Neural cell (in vitro differentiated cells): ENCODE measurements at regions not wholly inside any gene's neighbourhood (a gene's known extent, or its start where the extent isn't known, plus 50 kb on each side); places are given as distances from the start of the nearest gene placed in this dataset.

Experiments used
- H2AFZ ChIP-seq: fragments of 200-600, 300-800 bp; sonication (generic), shearing (Covaris generic); 2 replicates; pipeline ENCODE4 v1.6.0; 2014; ENCODE audit warnings: low read depth, mild to moderate bottlenecking, antibody characterized with exemption, low read length, moderate library complexity
- H3F3A ChIP-seq: fragments of 200-600 bp; shearing (Covaris generic); 2 replicates; pipeline ENCODE4 v1.6.1; 2016; ENCODE audit warnings: mild to moderate bottlenecking, moderate library complexity, mixed read lengths, antibody characterized with exemption, low read length; ENCODE audit not compliant: insufficient read depth, poor library complexity, severe bottlenecking
- H3K27ac ChIP-seq: fragments of 200-600, 300-800 bp; sonication (generic), shearing (Covaris generic); 2 replicates; pipeline ENCODE4 v1.5.1; 2014; ENCODE audit warnings: mild to moderate bottlenecking, low read length, moderate library complexity
- H3K27me3 ChIP-seq: fragments of 300-800, 200-600 bp; sonication (generic), shearing (Covaris generic); 2 replicates; pipeline ENCODE4 v1.6.0; 2014; ENCODE audit warnings: mild to moderate bottlenecking, low read depth, low read length, moderate library complexity; ENCODE audit not compliant: insufficient read depth
- H3K36me3 ChIP-seq: fragments of 300-800, 200-600 bp; sonication (generic), shearing (Covaris generic); 2 replicates; pipeline ENCODE4 v1.5.1; 2014; ENCODE audit warnings: mild to moderate bottlenecking, antibody characterized with exemption, low read length, moderate library complexity; ENCODE audit not compliant: insufficient read depth
- H3K4me2 ChIP-seq: fragments of 300-800, 200-600 bp; sonication (generic), shearing (Covaris generic); 2 replicates; pipeline ENCODE4 v1.6.0; 2014; ENCODE audit warnings: mild to moderate bottlenecking, low read length
- H3K4me3 ChIP-seq: fragments of 300-800, 200-600 bp; sonication (generic), shearing (Covaris generic); 2 replicates; pipeline ENCODE4 v1.5.1; 2014; ENCODE audit warnings: mild to moderate bottlenecking, low read length, moderate library complexity
- H3K79me2 ChIP-seq: fragments of 200-600 bp; shearing (Covaris generic); replicated peaks from 2 replicates; pipeline ENCODE4 v1.6.0; 2014; ENCODE audit warnings: mild to moderate bottlenecking, low read length, moderate library complexity; ENCODE audit not compliant: insufficient read depth
- H3K9ac ChIP-seq: fragments of 300-800, 200-600 bp; sonication (generic), shearing (Covaris generic); 2 replicates; pipeline ENCODE4 v1.6.1; 2016; ENCODE audit warnings: mild to moderate bottlenecking, low read length, mixed read lengths
- H3K9me2 ChIP-seq: fragments of 200-600 bp; shearing (Covaris generic); 2 replicates; pipeline ENCODE4 v1.6.1; 2016; ENCODE audit warnings: mild to moderate bottlenecking, low read length, mixed read lengths; ENCODE audit not compliant: insufficient read depth
- H3K9me3 ChIP-seq: fragments of 200-600, 300-800 bp; sonication (generic), shearing (Covaris generic); 2 replicates; pipeline ENCODE4 v1.6.1; 2016; ENCODE audit warnings: mild to moderate bottlenecking, mixed run types, low read length, moderate library complexity, mixed read lengths
- H4K20me1 ChIP-seq: fragments of 200-600 bp; shearing (Covaris generic); 2 replicates; pipeline ENCODE4 v1.6.1; 2016; ENCODE audit warnings: mild to moderate bottlenecking, mixed run types; ENCODE audit not compliant: insufficient read depth
- CTCF ChIP-seq: fragments of 450-650 bp; IDR thresholded peaks from 2 replicates; pipeline ENCODE4 v1.5.1; 2014; ENCODE audit warnings: antibody characterized with exemption, mild to moderate bottlenecking, moderate library complexity; ENCODE audit not compliant: poor library complexity, severe bottlenecking
- EP300 ChIP-seq: fragments of 450-650 bp; conservative IDR thresholded peaks from 2 replicates; pipeline ENCODE4 v1.6.1; 2014; ENCODE audit warnings: antibody characterized with exemption, mild to moderate bottlenecking, moderate library complexity; ENCODE audit not compliant: poor library complexity, severe bottlenecking
- EZH2 ChIP-seq: fragments of 200-600, 300-800 bp; shearing (Covaris generic), sonication (generic); IDR thresholded peaks from 2 replicates; pipeline ENCODE4 v1.6.1; 2014; ENCODE audit warnings: antibody characterized with exemption, low read length, borderline replicate concordance, mild to moderate bottlenecking; ENCODE audit not compliant: insufficient read depth, poor library complexity, severe bottlenecking
- MXI1 ChIP-seq: fragments of 450-650 bp; conservative IDR thresholded peaks from 2 replicates; pipeline ENCODE4 v1.6.1; 2014; ENCODE audit warnings: antibody characterized with exemption, mild to moderate bottlenecking; ENCODE audit not compliant: poor library complexity, severe bottlenecking
- POLR2AphosphoS5 ChIP-seq: IDR thresholded peaks from 2 replicates; pipeline ENCODE4 v1.6.1; 2012
- RAD21 ChIP-seq: fragments of 450-650 bp; conservative IDR thresholded peaks from 2 replicates; pipeline ENCODE4 v1.6.1; 2014; ENCODE audit warnings: antibody characterized with exemption, mild to moderate bottlenecking, moderate library complexity
- REST ChIP-seq: IDR thresholded peaks from 2 replicates; pipeline ENCODE4 v1.6.1; 2012; ENCODE audit warnings: borderline replicate concordance
- SMC3 ChIP-seq: fragments of 450-650 bp; conservative IDR thresholded peaks from 2 replicates; pipeline ENCODE4 v1.6.1; 2014; ENCODE audit warnings: antibody characterized with exemption, mild to moderate bottlenecking, moderate library complexity; ENCODE audit not compliant: poor library complexity
- TAF1 ChIP-seq: IDR thresholded peaks from 2 replicates; pipeline ENCODE4 v1.6.1; 2012; ENCODE audit warnings: low read depth

- H3K9ac ChIP-seq = no peak overlapping the region
- no peaks in the 10 kb centered on the region for H3K27me3 ChIP-seq
- H3K79me2 ChIP-seq = no peaks in the 10 kb centered on the region
- H3K36me3 ChIP-seq = no peaks in the 10 kb centered on the region
- H3K9me2 ChIP-seq = no peaks in the 10 kb centered on the region
- H3K4me2 ChIP-seq = no peak overlapping the region
- TF ChIP-seq EP300 = no peak
- TF ChIP-seq POLR2AphosphoS5 = no peak
- no peak for TF ChIP-seq TAF1
- no peak for TF ChIP-seq CTCF
- TF ChIP-seq MXI1 = no peak
- no peak for TF ChIP-seq SMC3
- no peak for TF ChIP-seq RAD21
- no peak for TF ChIP-seq EZH2
- H3F3A ChIP-seq = no peaks in the 10 kb centered on the region
- H3K27ac ChIP-seq = no peak overlapping the region
- no peak overlapping the region for H3K4me3 ChIP-seq
- no peaks in the 10 kb centered on the region for H4K20me1 ChIP-seq
- H3K9me3 ChIP-seq = no peaks in the 10 kb centered on the region
- no peak overlapping the region for H2AFZ ChIP-seq
Observed at GRCh38 chr2:198767694-198768093, 690.0 kb downstream of the SATB2 start.

- H3K9me2 ChIP-seq = no peaks in the 10 kb centered on the region
- no peaks in the 10 kb centered on the region for H3F3A ChIP-seq
- no peak overlapping the region for H2AFZ ChIP-seq
- no peaks in the 10 kb centered on the region for H3K9me3 ChIP-seq
- no peaks in the 10 kb centered on the region for H3K79me2 ChIP-seq
- H3K36me3 ChIP-seq = no peaks in the 10 kb centered on the region
- H3K27ac ChIP-seq = no peak overlapping the region
- no peak overlapping the region for H3K4me2 ChIP-seq
- H3K4me3 ChIP-seq = no peak overlapping the region
- TF ChIP-seq EP300 = no peak
- no peak for TF ChIP-seq EZH2
- TF ChIP-seq RAD21 = no peak
- TF ChIP-seq MXI1 = no peak
- TF ChIP-seq SMC3 = no peak
- no peak for TF ChIP-seq POLR2AphosphoS5
- H3K9ac ChIP-seq = no peak overlapping the region
- H4K20me1 ChIP-seq = no peaks in the 10 kb centered on the region
- no peaks in the 10 kb centered on the region for H3K27me3 ChIP-seq
Observed at GRCh38 chr2:198763793-198764192, 693.9 kb downstream of the SATB2 start.

GRCh38 chr2:198762441-198762840, 695.3 kb downstream of the SATB2 start:
- H3K79me2 ChIP-seq = no peaks in the 10 kb centered on the region
- H3K27me3 ChIP-seq = no peaks in the 10 kb centered on the region
- no peak overlapping the region for H3K4me2 ChIP-seq
- H3F3A ChIP-seq = no peaks in the 10 kb centered on the region
- TF ChIP-seq REST = no peak
- no peaks in the 10 kb centered on the region for H3K9me2 ChIP-seq
- H2AFZ ChIP-seq = no peak overlapping the region
- no peak overlapping the region for H3K27ac ChIP-seq
- no peak overlapping the region for H3K4me3 ChIP-seq
- H3K9me3 ChIP-seq = no peaks in the 10 kb centered on the region
- H4K20me1 ChIP-seq = no peaks in the 10 kb centered on the region
- H3K9ac ChIP-seq = no peak overlapping the region
- no peaks in the 10 kb centered on the region for H3K36me3 ChIP-seq
